ENCODE measurements at regions not wholly inside any gene's neighbourhood (a gene's known extent, or its start where the extent isn't known, plus 50 kb on each side); places are given as distances from the start of the nearest gene placed in this dataset.

GRCh38 chr12:58459191-58459590 is 461.1 kb downstream of the LRIG3 start:
- Histone ChIP-seq H3K4me1 (ENCODE audit: control insufficient read depth in 1 of 2, insufficient read depth in 2 of 2, low read length in 2 of 2) (no peaks in the 10 kb centered on the region), H3K4me3 (ENCODE audit: low read depth in 1 of 2, low read length in 2 of 2) (no peak overlapping the region), H3K36me3 (ENCODE audit: control insufficient read depth in 1 of 2, insufficient read depth in 2 of 2, low read length in 2 of 2) (no peaks in the 10 kb centered on the region), H3K9ac (ENCODE audit: low read depth in 1 of 2, low read length in 2 of 2) (no peak overlapping the region), H3K27ac (ENCODE audit: low read depth, low read length) (no peak overlapping the region), H3K27me3 (ENCODE audit: control insufficient read depth in 1 of 2, insufficient read depth in 2 of 2, low read length in 2 of 2) (no peaks in the 10 kb centered on the region), H3K9me3 (ENCODE audit: control insufficient read depth in 1 of 2, low read length in 2 of 2) (no peaks in the 10 kb centered on the region)

GRCh38 chr12:58463051-58463450 is 457.3 kb downstream of the LRIG3 start:
- H3K4me3 ChIP-seq (ENCODE audit: low read depth in 1 of 2, low read length in 2 of 2) = no peak overlapping the region
- no peaks in the 10 kb centered on the region for H3K27me3 ChIP-seq (ENCODE audit: control insufficient read depth in 1 of 2, insufficient read depth in 2 of 2, low read length in 2 of 2)
- no peaks in the 10 kb centered on the region for H3K36me3 ChIP-seq (ENCODE audit: control insufficient read depth in 1 of 2, insufficient read depth in 2 of 2, low read length in 2 of 2)
- no peak overlapping the region for H3K9ac ChIP-seq (ENCODE audit: low read depth in 1 of 2, low read length in 2 of 2)
- H3K27ac ChIP-seq (ENCODE audit: low read depth, low read length) = no peak overlapping the region
- peaks cover 0 to 4% of the 10 kb centered on the region in 2 donors for H3K9me3 ChIP-seq (ENCODE audit: control insufficient read depth in 1 of 2, low read length in 2 of 2)
- no peaks in the 10 kb centered on the region for H3K4me1 ChIP-seq (ENCODE audit: control insufficient read depth in 1 of 2, insufficient read depth in 2 of 2, low read length in 2 of 2)

GRCh38 chr12:58465418-58465817 is 454.9 kb downstream of the LRIG3 start:
- peaks cover 0 to 4% of the 10 kb centered on the region in 2 donors for H3K9me3 ChIP-seq (ENCODE audit: control insufficient read depth in 1 of 2, low read length in 2 of 2)
- no peak overlapping the region for H3K27ac ChIP-seq (ENCODE audit: low read depth, low read length)
- no peak overlapping the region for H3K4me3 ChIP-seq (ENCODE audit: low read depth in 1 of 2, low read length in 2 of 2)
- no peaks in the 10 kb centered on the region for H3K27me3 ChIP-seq (ENCODE audit: control insufficient read depth in 1 of 2, insufficient read depth in 2 of 2, low read length in 2 of 2)
- no peaks in the 10 kb centered on the region for H3K4me1 ChIP-seq (ENCODE audit: control insufficient read depth in 1 of 2, insufficient read depth in 2 of 2, low read length in 2 of 2)
- no peak overlapping the region for H3K9ac ChIP-seq (ENCODE audit: low read depth in 1 of 2, low read length in 2 of 2)
- no peaks in the 10 kb centered on the region for H3K36me3 ChIP-seq (ENCODE audit: control insufficient read depth in 1 of 2, insufficient read depth in 2 of 2, low read length in 2 of 2)

- peaks cover 0 to 4% of the 10 kb centered on the region in 2 donors for H3K9me3 ChIP-seq (ENCODE audit: control insufficient read depth in 1 of 2, low read length in 2 of 2)
- no peaks in the 10 kb centered on the region for H3K4me1 ChIP-seq (ENCODE audit: control insufficient read depth in 1 of 2, insufficient read depth in 2 of 2, low read length in 2 of 2)
- no peaks in the 10 kb centered on the region for H3K27me3 ChIP-seq (ENCODE audit: control insufficient read depth in 1 of 2, insufficient read depth in 2 of 2, low read length in 2 of 2)
- no peak overlapping the region for H3K27ac ChIP-seq (ENCODE audit: low read depth, low read length)
- no peak overlapping the region for H3K9ac ChIP-seq (ENCODE audit: low read depth in 1 of 2, low read length in 2 of 2)
- H3K4me3 ChIP-seq (ENCODE audit: low read depth in 1 of 2, low read length in 2 of 2) = no peak overlapping the region
- no peaks in the 10 kb centered on the region for H3K36me3 ChIP-seq (ENCODE audit: control insufficient read depth in 1 of 2, insufficient read depth in 2 of 2, low read length in 2 of 2)
These were observed 449.9 kb downstream of the LRIG3 start for GRCh38 chr12:58470266-58471010.

GRCh38 chr12:58479401-58479800 is 440.9 kb downstream of the LRIG3 start:
- no peak overlapping the region for H3K4me3 ChIP-seq (ENCODE audit: low read depth in 1 of 2, low read length in 2 of 2)
- H3K27me3 ChIP-seq (ENCODE audit: control insufficient read depth in 1 of 2, insufficient read depth in 2 of 2, low read length in 2 of 2) = no peaks in the 10 kb centered on the region
- H3K27ac ChIP-seq (ENCODE audit: low read depth, low read length) = no peak overlapping the region
- H3K36me3 ChIP-seq (ENCODE audit: control insufficient read depth in 1 of 2, insufficient read depth in 2 of 2, low read length in 2 of 2) = no peaks in the 10 kb centered on the region
- no peaks in the 10 kb centered on the region for H3K4me1 ChIP-seq (ENCODE audit: control insufficient read depth in 1 of 2, insufficient read depth in 2 of 2, low read length in 2 of 2)
- no peak overlapping the region for H3K9ac ChIP-seq (ENCODE audit: low read depth in 1 of 2, low read length in 2 of 2)
- H3K9me3 ChIP-seq (ENCODE audit: control insufficient read depth in 1 of 2, low read length in 2 of 2) = no peaks in the 10 kb centered on the region

- H3K36me3 ChIP-seq (ENCODE audit: control insufficient read depth in 1 of 2, insufficient read depth in 2 of 2, low read length in 2 of 2) = no peaks in the 10 kb centered on the region
- H3K9me3 ChIP-seq (ENCODE audit: control insufficient read depth in 1 of 2, low read length in 2 of 2) = no peaks in the 10 kb centered on the region
- H3K9ac ChIP-seq (ENCODE audit: low read depth in 1 of 2, low read length in 2 of 2) = no peak overlapping the region
- no peak overlapping the region for H3K4me3 ChIP-seq (ENCODE audit: low read depth in 1 of 2, low read length in 2 of 2)
- no peak overlapping the region for H3K27ac ChIP-seq (ENCODE audit: low read depth, low read length)
- H3K4me1 ChIP-seq (ENCODE audit: control insufficient read depth in 1 of 2, insufficient read depth in 2 of 2, low read length in 2 of 2) = no peaks in the 10 kb centered on the region
- no peaks in the 10 kb centered on the region for H3K27me3 ChIP-seq (ENCODE audit: control insufficient read depth in 1 of 2, insufficient read depth in 2 of 2, low read length in 2 of 2)
These were observed 438.5 kb downstream of the LRIG3 start for GRCh38 chr12:58481811-58482210.

- Histone ChIP-seq H3K36me3 (ENCODE audit: control insufficient read depth in 1 of 2, insufficient read depth in 2 of 2, low read length in 2 of 2) (no peaks in the 10 kb centered on the region), H3K9me3 (ENCODE audit: control insufficient read depth in 1 of 2, low read length in 2 of 2) (no peaks in the 10 kb centered on the region), H3K27me3 (ENCODE audit: control insufficient read depth in 1 of 2, insufficient read depth in 2 of 2, low read length in 2 of 2) (no peaks in the 10 kb centered on the region), H3K4me1 (ENCODE audit: control insufficient read depth in 1 of 2, insufficient read depth in 2 of 2, low read length in 2 of 2) (no peaks in the 10 kb centered on the region), H3K27ac (ENCODE audit: low read depth, low read length) (no peak overlapping the region), H3K4me3 (ENCODE audit: low read depth in 1 of 2, low read length in 2 of 2) (no peak overlapping the region), H3K9ac (ENCODE audit: low read depth in 1 of 2, low read length in 2 of 2) (no peak overlapping the region)
These were observed 433.0 kb downstream of the LRIG3 start for GRCh38 chr12:58487255-58487654.

- H3K9me3 ChIP-seq (ENCODE audit: control insufficient read depth in 1 of 2, low read length in 2 of 2) = no peaks in the 10 kb centered on the region
- H3K27me3 ChIP-seq (ENCODE audit: control insufficient read depth in 1 of 2, insufficient read depth in 2 of 2, low read length in 2 of 2) = no peaks in the 10 kb centered on the region
- H3K27ac ChIP-seq (ENCODE audit: low read depth, low read length) = no peak overlapping the region
- no peaks in the 10 kb centered on the region for H3K4me1 ChIP-seq (ENCODE audit: control insufficient read depth in 1 of 2, insufficient read depth in 2 of 2, low read length in 2 of 2)
- no peak overlapping the region for H3K9ac ChIP-seq (ENCODE audit: low read depth in 1 of 2, low read length in 2 of 2)
- H3K36me3 ChIP-seq (ENCODE audit: control insufficient read depth in 1 of 2, insufficient read depth in 2 of 2, low read length in 2 of 2) = no peaks in the 10 kb centered on the region
- H3K4me3 ChIP-seq (ENCODE audit: low read depth in 1 of 2, low read length in 2 of 2) = no peak overlapping the region
These were observed 432.6 kb downstream of the LRIG3 start for GRCh38 chr12:58487678-58488161.

GRCh38 chr12:58489394-58489793 is 430.9 kb downstream of the LRIG3 start:
- Histone ChIP-seq H3K9ac (ENCODE audit: low read depth in 1 of 2, low read length in 2 of 2) (no peak overlapping the region), H3K4me1 (ENCODE audit: control insufficient read depth in 1 of 2, insufficient read depth in 2 of 2, low read length in 2 of 2) (no peaks in the 10 kb centered on the region), H3K27ac (ENCODE audit: low read depth, low read length) (no peak overlapping the region), H3K27me3 (ENCODE audit: control insufficient read depth in 1 of 2, insufficient read depth in 2 of 2, low read length in 2 of 2) (no peaks in the 10 kb centered on the region), H3K9me3 (ENCODE audit: control insufficient read depth in 1 of 2, low read length in 2 of 2) (no peaks in the 10 kb centered on the region), H3K36me3 (ENCODE audit: control insufficient read depth in 1 of 2, insufficient read depth in 2 of 2, low read length in 2 of 2) (no peaks in the 10 kb centered on the region), H3K4me3 (ENCODE audit: low read depth in 1 of 2, low read length in 2 of 2) (no peak overlapping the region)

GRCh38 chr12:58491306-58491705 is 429.0 kb downstream of the LRIG3 start:
- Histone ChIP-seq H3K36me3 (ENCODE audit: control insufficient read depth in 1 of 2, insufficient read depth in 2 of 2, low read length in 2 of 2) (no peaks in the 10 kb centered on the region), H3K4me3 (ENCODE audit: low read depth in 1 of 2, low read length in 2 of 2) (no peak overlapping the region), H3K9ac (ENCODE audit: low read depth in 1 of 2, low read length in 2 of 2) (no peak overlapping the region), H3K9me3 (ENCODE audit: control insufficient read depth in 1 of 2, low read length in 2 of 2) (no peaks in the 10 kb centered on the region), H3K4me1 (ENCODE audit: control insufficient read depth in 1 of 2, insufficient read depth in 2 of 2, low read length in 2 of 2) (no peaks in the 10 kb centered on the region), H3K27me3 (ENCODE audit: control insufficient read depth in 1 of 2, insufficient read depth in 2 of 2, low read length in 2 of 2) (no peaks in the 10 kb centered on the region), H3K27ac (ENCODE audit: low read depth, low read length) (no peak overlapping the region)
